ENCODE measurements at regions not wholly inside any gene's neighbourhood (a gene's known extent, or its start where the extent isn't known, plus 50 kb on each side); places are given as distances from the start of the nearest gene placed in this dataset.

DNA sequence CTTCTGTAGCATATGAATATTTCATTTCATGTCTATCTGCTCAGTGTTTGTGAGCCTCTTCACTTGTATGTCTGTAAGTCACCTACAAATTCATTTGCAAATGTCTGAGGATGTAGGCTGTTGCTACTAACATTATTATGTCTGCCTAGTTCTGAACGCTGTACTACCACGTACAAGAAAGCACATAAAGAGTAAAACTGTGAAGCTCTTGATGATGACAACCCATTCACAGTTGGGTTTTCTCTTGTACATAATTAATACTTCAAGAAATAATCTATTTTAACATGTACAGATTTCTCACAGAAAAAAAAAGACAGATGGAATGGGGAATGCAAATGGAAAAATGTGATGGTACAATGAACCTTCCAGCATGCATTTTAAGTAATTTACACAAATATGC lies 64.3 kb upstream of the CPNE8 start:
- TF ChIP-seq, protein P1, sequence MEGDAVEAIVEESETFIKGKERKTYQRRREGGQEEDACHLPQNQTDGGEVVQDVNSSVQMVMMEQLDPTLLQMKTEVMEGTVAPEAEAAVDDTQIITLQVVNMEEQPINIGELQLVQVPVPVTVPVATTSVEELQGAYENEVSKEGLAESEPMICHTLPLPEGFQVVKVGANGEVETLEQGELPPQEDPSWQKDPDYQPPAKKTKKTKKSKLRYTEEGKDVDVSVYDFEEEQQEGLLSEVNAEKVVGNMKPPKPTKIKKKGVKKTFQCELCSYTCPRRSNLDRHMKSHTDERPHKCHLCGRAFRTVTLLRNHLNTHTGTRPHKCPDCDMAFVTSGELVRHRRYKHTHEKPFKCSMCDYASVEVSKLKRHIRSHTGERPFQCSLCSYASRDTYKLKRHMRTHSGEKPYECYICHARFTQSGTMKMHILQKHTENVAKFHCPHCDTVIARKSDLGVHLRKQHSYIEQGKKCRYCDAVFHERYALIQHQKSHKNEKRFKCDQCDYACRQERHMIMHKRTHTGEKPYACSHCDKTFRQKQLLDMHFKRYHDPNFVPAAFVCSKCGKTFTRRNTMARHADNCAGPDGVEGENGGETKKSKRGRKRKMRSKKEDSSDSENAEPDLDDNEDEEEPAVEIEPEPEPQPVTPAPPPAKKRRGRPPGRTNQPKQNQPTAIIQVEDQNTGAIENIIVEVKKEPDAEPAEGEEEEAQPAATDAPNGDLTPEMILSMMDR (IDR thresholded peaks at IDR 0.05; ENCODE audit: low read depth, low read length) = no peak
- TF ChIP-seq EZH2phosphoT487 (IDR thresholded peaks at IDR 0.05; ENCODE audit: low read depth) = no peak

Data from OCI-LY3 (cell line).